Activated CD4-positive, alpha-beta T cell treated with anti-CD3 and anti-CD28 coated beads, Interleukin-2, amount 50 U/mL, for 4 hours (primary cell): ENCODE measurements at regions not wholly inside any gene's neighbourhood (a gene's known extent, or its start where the extent isn't known, plus 50 kb on each side); places are given as distances from the start of the nearest gene placed in this dataset.

Source experiments
- DNase-seq, 2 experiments: peaks; one replicate each; pipeline ENCODE4 v3.0.0-alpha.2; 2020

DNA sequence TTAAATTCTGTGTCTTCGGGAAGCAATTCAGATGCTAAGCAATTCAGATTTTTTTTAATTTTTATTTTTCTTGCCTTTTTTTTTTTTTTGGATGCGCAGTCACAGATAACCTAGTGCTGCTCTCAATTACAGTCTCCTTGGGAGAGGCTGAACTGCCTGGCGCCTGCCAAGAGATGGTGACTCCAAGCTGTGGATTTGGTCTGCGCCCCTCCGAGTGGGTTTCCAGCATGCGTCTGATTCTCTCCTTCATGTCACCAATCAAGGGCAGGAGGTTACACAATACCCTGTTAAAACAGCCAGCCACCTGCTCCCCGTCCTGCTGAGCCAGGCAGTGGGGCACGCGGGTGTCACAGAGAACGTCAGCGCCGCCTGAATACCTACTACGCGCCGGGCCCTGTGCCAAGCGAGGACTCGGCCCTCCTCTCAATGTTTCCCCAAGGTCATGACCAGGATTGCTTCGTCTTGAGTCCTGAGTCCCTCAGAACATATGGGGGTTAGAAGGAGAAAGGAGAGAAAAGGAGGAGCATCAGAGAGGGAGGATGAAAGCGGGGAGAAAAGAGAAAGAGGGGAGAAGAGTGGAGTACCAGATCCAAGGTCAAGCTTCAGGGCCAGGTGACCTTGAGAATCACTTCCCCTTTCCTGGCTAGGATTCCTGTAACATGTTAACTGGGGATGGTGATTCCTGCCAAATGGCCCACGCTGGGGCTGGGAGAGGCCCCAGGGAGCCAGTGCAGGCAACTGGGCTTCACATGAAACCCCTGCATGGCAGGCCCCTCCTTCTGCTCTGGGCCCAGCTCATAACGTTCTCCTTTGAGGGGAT, 213.6 kb downstream of the URI1 start:
- no peak for DNase-seq

DNA sequence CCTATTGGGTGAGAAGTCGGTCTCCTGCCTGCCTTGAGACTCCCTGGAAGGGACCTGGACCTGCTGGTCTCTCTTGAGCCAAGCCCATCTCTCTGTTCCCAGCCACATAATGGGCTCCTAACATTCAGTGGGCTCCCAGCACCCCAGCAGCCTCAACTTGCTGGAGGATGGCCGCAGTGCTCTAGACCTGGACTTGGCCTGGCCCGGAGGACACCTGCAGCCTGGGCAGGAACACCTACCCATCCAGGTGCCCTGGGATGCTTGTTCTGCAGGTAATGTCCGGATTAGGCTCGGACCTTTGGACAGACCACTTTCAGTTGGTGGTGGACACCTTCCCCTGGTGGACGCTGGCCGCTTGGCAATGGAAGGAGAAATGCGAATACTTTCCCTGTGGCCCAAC, 214.6 kb downstream of the URI1 start:
- no peak for DNase-seq

DNA sequence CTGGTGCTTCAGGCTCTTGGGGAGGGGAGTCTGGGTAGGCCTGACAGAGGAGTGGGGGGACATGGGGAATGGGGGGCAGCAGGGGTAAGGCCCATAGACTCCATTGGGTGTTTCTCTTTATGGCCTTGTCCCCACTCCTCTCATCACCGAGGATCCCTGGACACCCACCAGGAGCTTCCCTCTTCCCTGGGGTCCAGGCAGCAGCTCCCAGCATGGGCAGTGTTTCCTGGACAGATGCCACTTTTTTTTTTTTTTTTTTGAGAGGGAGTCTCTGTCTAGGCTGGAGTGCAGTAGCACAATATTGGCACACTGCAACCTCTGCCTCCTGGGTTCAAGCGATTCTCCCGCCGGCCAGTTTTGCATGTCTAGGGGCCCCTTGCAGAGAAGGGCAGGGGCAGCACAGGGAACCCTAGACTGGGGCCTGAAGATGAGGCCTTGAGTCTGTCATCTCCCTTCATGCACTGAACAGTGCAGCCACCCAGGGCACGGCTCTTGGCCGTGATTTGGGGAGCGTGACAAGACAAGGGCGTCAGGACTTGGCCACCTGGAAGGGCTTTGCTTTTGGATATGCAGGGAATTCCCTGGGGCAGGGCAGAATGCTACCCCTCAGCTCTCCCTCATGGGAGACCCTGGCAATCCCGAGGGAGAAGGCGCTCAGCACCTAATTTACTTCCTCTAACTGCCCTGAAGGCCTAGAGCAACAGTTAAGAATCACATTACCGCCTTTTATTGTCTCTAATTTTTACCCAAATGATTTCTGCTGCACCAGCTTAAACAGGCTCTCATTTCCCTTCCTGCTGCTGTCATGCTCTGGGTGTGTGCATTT, 213.9 kb upstream of the ZNF536 start:
- DNase-seq = no peak

DNA sequence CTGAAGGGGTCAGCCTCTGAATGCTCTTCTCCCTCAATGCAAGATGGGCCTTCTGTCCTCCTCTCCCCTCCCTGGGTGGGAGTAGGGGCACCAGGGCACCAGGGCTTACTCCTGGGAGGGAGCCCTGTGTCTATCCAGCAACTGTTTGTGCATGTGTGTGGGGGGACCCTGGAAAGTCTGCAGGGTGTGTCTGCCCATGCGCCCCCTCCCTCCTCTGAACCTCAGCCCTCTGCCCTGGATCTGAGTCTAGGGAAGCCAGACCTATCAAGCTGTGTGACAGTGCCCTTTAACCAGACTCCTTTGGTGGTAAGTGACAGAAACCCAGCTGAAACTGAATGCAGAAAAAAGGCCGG, 213.3 kb upstream of the ZNF536 start:
- DNase-seq = no peak

- DNase-seq = no peak
These were observed 212.5 kb upstream of the ZNF536 start for GRCh38 chr19:30159636-30160035.

GRCh38 chr19:30160426-30160825, 211.8 kb upstream of the ZNF536 start:
- DNase-seq = no peak

GRCh38 chr19:30161021-30161655, 211.0 kb upstream of the ZNF536 start:
- no peak for DNase-seq

- DNase-seq = no peak
These were observed 210.4 kb upstream of the ZNF536 start for GRCh38 chr19:30161770-30162169.

DNA sequence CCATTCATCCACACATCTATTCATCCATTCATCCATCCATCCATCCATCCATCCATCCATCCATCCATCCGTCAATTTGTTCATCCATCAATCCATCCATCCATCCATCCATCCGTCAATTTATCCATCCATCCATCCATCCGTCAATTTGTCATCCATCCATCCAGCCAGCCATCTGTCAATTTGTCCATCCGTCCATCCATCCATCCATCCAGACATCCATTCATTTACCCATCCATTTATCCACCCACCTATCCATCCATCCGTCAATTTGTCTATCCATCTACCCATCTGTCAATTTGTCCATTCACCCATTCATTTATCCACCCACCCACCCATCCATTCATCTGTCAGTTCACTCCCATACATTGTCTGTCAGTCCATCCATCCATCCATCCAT, 209.5 kb upstream of the ZNF536 start:
- no peak for DNase-seq

GRCh38 chr19:30163663-30164062, 208.5 kb upstream of the ZNF536 start:
- DNase-seq = no peak

GRCh38 chr19:30165228-30165813, 206.9 kb upstream of the ZNF536 start:
- DNase-seq = no peak

DNA sequence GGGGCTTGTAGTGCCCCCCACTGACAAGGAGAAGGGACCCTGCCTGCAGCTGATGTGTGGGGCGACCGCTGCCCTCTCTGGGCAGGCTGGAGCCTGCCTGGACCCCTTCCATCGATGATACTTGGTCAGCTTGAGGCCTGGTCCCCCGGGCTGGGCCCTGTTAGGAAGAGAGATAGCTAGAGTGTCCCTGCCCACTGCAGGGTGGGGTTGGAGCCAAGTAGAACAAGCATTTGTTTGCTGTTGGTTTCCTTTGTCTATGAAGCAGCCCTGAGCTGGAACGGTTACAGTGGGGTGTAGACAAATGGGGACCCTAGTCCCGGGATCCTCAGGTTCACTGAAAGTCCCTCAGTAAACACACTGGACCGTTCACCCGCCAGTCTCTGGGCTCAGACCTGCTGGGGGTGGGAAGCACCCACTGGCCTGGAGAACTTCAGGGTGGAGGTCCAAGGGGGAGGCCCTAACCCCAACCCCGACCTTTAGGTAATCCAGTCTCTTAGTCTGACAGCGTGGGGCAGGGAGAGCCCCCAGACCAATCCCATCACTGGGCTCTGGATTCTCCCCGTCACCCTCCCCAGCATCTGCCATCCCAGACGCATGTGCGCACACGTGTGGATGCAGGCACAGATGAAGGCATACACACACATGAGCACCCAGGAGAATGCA, 204.8 kb upstream of the ZNF536 start:
- DNase-seq = no peak

GRCh38 chr19:30167976-30168635, 204.1 kb upstream of the ZNF536 start:
- DNase-seq = no peak

DNA sequence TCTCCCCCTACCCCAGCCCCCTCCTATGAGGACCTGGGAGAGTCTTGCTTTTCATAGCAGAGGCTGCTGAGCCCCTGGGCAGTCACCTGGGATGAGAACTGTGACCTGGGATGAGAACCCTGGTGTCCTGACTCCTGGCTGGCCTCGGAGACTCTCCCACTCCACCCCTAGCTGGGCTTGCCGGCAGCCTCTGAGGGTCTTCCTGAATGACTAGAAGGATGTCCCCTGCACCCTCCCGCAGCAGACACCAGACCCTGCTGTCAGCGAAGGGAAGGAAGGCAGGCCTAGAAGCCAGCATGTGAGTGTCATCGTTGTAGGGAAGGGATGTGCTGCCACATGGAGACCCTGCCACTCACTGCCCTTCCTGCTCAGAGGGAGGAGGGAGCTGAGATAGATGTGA, 203.4 kb upstream of the ZNF536 start:
- DNase-seq = no peak

DNA sequence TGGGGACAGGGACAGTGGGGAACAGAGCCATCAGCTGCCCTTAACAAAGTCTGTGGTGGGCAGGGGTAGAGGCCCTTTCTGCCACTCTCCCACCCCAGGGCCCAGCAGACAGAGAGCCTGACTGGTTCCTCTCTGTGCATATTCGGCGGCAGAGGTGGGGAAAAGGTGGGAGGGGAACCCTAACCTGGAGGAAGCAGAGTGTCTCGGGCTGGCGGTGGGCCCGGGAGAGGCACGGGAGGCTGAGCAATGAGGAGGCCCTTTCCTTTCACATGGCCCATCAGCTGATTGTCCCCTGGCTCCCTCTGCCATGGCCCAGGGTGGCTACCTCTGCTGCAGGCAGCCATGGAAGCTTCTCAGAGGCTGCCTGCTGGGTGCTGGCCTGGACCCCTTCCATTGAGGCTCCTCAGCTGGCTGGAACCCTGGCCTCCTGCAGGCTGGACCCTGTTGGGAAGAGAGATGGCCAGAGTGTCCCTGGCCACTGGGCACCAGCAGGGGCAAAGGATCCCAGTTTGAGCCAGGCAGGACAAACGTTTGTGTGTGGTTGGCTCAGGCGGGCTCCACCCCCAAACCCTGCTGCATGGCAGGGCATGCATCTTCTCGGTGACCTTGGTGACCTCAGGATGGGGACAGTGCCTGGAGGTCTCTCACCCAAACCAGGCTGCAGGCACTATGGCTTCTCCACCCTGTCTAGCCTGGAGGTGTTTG, 202.8 kb upstream of the ZNF536 start:
- DNase-seq = no peak

DNA sequence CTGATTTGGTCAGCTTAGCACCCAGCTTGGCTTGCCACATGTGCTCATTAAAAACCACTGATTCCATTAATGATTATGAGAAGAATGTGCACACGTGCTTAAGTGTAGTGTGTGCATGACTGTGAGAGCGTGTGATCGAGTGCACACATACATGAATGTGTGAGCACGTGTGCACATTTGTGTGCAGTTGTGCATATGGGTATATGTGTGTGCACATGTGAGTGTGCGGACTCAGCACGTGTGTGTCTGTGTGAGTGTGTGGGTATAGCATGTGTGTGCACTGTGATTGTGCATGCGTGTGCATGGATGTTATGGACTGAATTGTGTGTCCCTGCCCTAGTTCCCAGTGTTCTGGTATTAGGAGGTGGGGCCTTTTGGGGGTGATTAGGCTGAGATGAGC, 202.1 kb upstream of the ZNF536 start:
- DNase-seq = no peak

DNA sequence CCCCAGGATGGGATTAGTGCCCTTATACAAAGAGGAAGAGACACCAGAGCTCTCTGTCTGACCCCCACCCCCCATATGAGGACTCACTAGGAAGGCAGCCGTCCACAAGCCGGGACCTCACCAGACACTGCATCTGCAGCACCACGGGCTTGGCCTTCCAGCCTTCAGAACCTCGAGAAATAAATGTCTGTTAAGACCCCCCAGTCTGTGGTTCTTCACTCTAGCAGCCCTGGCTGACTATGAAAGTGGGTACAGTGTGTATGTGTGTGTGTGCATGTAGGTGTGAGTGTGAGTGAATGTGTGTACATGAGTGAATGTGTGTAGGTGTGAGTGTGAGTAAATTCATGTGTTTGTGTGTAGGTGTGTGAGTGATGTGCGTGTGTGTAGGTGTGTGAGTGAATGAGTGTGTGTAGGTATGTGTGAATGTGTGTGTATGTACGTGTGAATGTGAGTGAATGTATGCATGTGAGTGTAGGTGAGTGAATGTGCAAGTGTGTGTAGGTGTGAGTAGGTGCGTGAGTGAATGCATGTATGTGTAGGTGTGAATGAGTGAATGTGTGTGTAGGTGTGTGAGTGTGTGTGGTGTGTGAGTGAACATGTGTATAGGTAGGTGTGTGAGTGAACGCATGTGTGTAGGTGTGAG, 201.6 kb upstream of the ZNF536 start:
- no peak for DNase-seq

DNA sequence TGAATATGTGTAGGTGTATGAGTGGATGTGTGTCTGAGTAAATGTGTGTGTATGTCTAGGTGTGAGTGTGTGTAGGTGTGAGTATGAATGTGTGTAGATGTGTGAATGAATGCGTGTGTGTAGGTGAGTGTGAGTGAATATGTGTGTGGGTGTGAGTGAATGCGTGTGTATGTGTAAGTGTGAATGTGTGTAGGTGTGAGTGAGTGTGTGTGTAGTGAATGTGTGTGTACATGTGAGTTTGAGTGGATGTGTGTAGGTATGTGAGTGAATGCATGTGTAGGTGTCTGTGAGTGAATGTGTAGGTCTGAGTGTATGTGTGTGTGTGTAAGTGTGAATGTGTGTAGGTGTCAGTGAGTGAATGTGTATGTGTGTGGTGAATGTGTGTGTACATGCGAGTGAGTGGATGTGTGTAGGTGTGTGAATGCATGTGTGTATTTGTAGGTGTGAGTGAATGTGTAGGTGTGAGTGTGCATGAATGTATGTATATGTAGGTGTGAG, 201.0 kb upstream of the ZNF536 start:
- no peak for DNase-seq

DNA sequence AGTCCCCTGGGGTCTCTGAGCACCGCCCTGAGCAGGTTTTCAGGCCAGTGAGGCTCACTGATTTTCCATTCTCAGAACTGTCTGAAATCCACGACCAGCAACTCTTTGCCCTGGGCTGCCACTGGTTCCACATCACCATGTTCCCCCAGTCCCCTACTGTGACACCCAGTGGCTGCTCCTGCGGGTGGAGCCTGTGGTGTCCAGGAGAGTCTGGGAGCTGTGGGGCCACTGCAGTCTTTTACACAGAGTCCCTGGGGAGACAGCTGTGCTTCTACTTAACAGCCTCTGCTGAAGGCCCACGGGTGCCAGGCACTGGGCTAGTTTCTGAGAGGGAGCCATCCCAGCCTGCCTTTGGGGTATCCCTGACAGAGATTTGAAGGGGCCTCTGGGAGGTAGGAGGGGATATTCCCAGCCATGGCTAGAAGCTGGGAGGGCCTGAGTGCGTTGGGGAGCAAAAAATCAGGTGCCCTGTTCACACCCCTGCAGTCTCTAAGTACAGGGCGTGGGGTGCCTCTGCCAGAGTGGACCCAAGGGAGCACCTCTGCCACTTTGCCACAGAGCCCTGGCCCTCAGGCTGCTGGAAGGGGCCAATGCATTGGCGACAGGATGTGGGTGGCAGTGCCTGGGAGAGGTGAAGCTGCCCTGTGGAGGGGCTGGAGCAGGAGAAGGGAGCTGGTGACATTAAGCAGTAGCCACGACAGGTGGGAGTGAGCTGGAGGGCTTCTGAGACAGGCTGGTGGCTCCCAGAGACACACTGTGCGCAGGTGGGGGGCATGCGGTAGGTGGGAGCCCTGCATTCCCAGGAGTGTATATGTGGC, 200.2 kb upstream of the ZNF536 start:
- DNase-seq = no peak

- no peak for DNase-seq
These were observed 199.5 kb upstream of the ZNF536 start for GRCh38 chr19:30172613-30173242.
